HG03066 (cell line): ENCODE measurements at regions not wholly inside any gene's neighbourhood (a gene's known extent, or its start where the extent isn't known, plus 50 kb on each side); places are given as distances from the start of the nearest gene placed in this dataset.
"Not testable (repeated sequence)": the region's sequence is repeated elsewhere in the genome, so short reads cannot be mapped to it uniquely, and the experiment has no call there.

Experiments used
- ATAC-seq: cut with Tn5 transposase; IDR thresholded peaks from one replicate; pipeline ENCODE4 v1.9.1; 2021; ENCODE audit warnings: low read depth; ENCODE audit not compliant: unreplicated experiment

DNA sequence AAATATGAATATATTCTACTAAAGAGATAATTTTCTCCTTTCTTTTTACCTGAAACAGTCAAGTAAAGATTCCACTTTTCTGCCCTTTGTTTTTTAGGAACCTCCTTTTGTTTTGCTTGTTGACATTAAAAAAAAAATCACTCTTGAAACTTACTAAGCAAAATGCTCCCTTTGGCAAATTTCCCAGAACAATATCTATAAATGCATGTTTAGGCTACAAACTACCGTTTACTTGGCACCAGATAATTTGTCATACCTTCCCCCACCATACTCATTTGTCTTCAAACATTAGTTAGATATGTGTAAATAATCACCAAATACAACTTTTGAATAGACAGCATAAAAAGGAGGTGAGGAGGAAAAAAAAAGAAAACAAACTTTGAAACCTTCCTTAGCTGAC is 604.7 kb downstream of the RFPL4B start:
- no peak for ATAC-seq

DNA sequence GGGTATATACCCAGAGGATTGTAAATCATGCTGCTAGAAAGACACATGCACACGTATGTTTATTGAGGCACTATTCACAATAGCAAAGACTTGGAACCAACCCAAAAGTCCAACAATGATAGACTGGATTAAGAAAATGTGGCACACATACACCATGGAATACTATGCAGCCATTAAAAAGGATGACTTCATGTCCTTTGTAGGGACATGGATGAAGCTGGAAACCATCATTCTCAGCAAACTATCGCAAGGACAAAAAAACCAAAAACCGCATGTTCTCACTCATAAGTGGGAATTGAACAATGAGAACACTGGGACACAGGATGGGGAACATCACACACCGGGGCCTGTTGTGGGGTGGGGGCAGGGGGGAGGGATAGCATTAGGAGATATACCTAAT is 608.6 kb downstream of the RFPL4B start:
- not testable (repeated sequence) for ATAC-seq

DNA sequence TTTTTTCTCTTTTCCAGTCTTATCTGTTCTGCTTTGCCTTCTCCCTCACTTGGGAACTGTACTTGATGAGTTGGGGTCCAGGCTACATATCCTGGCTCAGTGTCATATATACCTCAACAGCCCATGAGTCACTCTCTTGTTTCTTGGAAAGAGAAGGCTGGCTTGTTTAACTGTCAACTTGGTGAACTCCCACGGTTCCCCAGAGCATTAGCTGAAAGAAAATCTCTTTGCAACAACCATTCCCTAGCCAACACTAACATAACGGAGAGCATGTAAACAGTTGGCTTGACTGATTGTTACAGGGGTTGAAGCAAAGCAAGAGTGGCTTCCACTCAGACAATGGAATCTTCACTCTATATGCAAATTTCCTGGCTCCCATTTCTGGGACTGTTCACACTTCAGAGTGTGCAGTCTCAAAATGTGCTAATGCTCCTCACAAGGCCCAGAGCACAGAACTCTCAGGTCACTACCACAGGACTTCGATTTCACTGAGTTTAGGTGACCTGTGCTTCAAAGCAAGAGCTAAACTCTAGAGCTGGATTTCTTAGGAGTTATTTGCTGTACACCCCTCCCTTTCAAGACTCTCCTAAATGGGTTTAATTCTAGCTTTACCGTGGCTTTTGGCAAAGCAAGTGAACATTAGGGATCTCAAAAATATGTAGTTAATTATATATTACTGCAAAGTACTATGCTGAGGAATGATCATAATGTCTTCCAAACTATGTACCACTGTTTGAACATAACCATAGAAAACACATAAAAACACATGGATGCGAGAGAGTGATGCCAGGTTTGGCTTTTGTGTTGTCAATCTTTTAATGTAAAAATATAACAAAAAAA is 609.8 kb downstream of the RFPL4B start:
- no peak for ATAC-seq

DNA sequence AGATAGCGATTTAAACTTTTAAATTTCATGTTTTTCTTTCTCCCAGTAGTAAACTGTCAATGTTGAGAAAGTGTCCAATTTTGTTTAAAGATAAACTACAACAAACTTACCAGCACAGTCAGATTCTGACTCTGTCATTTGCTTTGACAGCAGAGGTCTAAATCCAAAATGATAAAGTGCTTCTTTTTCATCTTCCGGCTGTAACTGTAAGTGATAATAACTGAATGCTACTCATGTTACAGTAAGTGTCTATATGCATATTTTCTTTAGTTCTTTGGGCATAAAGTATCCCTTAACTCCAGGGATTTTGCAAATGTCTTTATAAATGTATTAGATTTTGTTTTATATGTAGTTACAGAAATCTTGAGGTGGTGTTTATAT is 610.4 kb downstream of the RFPL4B start:
- ATAC-seq = no peak

DNA sequence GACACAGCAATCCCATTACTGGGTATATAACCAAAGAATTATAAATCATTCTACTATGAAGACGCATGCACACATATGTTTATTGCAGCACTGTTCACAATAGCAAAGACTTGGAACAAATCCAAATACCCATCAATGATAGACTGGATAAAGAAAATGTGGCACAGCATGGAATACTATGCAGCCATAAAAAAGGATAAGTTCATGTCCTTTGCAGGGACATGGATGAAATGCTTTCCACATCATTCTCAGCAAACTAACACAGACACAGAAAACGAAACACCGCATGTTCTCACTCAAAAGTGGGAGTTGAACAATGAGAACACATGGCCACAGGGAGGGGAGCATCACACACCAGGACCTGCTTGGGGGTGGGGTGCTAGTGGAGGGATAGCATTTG is 613.0 kb downstream of the RFPL4B start:
- not testable (repeated sequence) for ATAC-seq

DNA sequence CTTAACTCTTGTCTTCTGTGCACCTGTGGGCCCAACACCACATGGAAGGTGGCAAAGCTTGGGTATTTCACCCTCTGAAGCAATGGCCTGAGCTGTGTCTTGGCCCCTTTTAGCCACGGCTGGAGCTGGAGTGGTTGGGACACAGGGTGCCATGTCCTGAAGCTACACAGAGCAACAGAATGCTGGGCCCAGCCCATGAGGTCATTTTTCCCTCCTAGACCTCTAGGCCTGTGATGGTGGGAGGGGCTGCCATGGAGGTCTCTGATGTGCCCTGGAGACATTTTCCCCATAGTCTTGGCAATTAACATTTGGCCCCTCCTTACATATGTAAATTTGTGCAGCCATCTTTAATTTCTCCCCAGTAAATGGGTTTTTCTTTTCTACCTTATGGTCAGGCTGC is 620.8 kb downstream of the RFPL4B start:
- ATAC-seq = no peak

DNA sequence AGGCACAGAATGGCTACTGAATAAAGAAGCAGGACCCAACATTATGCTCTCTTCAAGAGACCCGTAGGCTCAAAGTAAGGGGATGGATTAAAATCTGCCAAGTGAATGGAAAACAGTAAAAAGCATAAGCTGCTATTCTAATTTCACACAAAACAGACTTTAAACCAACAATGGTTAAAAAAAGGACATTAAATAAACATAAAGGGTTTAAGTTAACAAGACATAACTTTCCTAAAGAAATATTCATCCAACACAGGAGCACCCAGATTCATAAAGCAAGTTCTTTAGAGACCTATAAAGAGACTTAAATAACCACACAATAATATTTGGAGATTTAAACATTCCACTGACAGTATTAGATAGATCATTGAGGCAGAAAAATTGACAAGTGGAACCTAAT is 624.5 kb downstream of the RFPL4B start:
- no peak for ATAC-seq

DNA sequence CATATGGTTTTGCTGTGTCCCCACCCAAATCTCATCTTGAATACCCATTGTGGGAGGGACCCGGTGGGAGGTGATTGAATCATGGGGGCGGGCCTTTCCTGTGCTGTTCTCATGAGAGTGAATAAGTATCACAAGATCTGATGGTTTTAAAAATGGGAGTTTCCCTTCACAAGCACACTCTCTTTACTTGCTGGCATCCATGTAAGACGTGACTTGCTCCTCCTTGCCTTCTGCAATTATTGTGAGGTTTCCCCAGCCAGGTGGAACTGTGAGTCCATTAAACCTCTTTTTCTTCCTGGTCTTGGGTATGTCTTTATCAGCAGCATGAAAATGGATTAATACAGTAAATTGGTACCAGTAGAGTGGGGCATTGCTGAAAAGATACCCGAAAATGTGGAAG is 627.8 kb downstream of the RFPL4B start:
- not testable (repeated sequence) for ATAC-seq

DNA sequence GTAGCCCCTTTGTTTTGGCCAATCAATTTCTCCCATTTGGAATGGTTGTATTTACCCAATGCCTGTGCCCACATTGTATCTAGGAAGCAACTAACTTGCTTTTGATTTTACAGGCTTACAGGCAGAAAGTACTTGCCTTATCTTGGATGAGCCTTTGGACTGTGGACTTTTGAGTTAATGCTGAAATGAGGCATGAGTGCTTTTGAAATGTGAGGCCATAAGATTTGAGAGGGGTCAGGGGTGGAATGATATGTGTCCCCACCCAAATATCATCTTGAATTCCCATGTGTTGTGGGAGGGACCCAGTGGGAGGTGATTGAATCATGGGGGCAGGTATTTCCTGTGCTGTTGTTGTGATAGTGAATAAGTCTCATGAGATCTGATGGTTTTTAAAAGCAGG is 629.4 kb downstream of the RFPL4B start:
- ATAC-seq = not testable (repeated sequence)

DNA sequence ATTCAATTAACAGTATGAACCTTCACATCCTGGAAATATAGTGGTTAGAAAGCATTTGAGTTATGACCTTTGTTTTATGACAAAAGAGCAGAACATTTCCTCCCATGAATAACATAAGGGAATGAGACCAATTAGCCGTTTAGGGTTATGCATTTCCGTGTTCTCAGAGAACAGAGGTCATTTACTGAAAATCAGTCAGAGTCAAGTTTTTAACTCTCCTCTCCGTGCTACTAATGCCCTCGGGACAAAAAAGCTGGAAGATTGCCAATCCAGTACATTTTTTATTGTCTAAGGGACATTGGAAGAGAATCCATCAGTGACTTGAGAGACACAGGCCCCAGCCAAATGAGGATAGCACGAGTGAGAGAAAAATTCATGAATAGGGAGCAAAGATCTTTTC is 632.7 kb downstream of the RFPL4B start:
- ATAC-seq = no peak

DNA sequence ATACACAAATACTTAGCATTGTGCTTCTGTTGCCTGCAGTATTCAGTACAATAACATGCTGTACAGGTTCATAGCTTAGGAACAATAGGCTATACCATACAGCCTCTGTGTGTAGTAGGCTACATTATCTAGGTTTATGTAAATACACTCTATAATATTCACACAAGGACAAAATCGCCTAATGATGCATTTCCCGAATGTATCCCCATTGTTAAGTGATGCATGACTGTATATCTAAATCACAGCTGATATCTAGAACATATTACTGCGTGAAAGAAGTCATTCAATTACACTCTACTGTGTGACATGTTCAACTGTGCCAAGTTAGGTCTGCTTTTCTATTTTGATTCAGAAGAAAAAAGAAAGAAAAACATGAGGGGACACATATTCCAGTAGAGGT is 633.5 kb downstream of the RFPL4B start:
- ATAC-seq = no peak

DNA sequence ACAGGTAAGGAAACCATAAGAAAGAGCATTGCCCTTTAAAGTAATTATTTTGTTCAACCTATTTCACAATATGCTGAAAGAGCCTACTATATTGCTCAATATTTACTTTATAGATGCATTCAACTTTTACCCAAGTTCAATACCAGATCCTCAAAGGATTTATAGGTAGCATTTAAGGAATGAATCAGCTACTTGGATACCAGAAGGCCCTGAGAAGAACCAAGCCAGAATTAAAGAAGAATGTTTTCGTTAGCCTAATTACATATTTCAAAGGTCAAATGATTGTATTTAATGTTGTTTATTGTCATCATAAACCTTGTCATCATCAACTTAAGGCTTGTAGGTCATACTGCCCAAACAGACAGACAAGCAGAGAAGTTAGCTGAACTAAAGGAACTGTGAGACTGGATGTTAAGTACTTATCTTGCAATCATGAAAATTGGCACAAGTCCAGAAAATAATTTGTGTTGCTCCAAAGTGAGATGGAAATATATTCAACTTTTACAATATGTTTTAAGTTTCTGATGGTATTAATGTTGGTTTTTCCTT is 636.7 kb downstream of the RFPL4B start:
- ATAC-seq = no peak

DNA sequence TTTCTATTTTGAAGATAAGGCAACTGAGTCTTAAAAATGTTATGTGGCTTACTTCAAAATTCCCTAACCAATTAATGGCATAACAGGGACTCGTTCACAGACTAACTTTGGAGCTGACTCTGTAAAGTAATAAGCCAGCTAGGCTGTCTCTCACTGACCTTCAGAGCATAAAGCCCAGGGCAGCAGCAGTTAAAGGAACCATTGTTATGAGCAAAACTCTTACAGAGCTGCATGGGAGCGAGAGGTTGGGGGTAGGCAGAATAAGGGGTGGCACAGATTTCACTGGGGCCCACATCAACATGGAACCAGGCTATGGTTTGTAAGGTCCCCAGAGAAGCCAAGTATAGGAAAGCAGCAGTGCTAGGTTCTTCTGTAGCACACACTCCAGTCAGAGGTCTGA is 637.8 kb downstream of the RFPL4B start:
- ATAC-seq = no peak

DNA sequence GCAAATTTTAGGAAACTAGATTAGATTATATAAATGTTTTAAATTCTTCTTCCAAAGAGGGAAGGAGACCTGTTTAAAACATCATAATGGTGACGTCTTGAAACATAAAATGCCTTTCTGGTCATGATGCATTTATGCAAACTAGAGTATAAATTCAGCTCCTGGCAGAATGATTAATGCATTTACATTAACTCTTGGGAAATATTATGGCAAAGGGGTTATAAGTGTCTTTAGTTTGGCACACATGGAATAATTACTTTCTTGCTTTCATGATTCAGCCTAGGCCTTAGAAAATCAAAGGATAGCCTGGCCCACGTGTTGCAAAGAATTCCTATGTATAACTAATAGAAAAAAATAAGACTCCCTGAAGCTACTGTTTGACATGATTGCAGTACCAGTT is 639.2 kb downstream of the RFPL4B start:
- no peak for ATAC-seq

DNA sequence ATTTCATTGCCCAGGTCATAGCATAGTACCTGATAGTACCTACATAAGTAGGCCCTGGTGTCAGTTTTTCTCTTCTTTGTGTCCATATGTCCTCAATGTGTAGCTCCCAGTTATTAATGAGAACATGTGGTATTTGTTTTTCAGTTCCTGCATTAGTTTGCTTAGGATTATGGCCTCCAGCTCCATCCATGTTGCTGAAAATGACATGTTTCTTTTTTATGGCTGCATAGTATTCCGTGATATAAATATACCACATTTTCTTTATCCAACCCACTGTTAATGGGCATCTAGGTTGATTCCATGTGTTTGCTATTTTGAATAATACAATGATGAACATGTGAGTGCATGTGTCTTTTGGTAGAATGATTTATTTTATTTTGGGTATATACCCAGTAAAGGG is 641.6 kb downstream of the RFPL4B start:
- ATAC-seq = no peak

DNA sequence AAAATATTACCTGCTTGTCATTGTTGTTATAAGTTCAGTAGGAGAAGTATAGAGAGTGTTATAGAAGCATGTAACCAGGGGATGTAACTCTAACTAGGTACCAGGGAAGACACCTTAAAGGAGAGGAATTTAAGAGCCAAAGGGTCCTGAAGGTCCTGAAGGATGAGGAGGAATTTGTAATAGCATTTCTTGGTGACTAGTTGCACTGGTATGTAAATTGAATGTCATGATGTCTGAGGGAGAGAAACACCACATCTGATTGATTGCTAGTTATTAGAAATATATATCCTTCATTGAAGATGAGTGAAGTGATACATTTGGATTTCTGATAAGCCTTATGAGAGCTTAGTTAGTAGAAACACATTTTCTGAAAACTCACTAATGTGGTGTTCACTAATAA is 643.8 kb downstream of the RFPL4B start:
- no peak for ATAC-seq

DNA sequence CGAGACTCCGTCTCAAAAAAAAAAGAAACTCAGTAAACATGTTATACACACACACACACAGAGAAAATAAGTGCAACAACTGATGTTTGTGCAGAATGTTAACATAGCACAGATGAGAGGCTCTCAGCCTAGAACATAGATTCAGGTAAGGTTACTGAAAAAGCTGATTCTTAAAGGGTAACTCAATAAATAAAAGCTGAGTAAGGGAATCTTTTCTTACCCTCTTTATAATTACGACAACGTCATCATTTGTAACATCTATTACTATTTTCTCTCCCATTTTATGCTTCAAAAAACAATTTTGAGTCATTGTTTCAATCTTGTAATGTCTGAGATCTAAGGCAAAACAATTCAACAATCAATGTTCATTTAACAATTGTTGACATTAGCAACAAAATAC is 644.8 kb downstream of the RFPL4B start:
- ATAC-seq = no peak

DNA sequence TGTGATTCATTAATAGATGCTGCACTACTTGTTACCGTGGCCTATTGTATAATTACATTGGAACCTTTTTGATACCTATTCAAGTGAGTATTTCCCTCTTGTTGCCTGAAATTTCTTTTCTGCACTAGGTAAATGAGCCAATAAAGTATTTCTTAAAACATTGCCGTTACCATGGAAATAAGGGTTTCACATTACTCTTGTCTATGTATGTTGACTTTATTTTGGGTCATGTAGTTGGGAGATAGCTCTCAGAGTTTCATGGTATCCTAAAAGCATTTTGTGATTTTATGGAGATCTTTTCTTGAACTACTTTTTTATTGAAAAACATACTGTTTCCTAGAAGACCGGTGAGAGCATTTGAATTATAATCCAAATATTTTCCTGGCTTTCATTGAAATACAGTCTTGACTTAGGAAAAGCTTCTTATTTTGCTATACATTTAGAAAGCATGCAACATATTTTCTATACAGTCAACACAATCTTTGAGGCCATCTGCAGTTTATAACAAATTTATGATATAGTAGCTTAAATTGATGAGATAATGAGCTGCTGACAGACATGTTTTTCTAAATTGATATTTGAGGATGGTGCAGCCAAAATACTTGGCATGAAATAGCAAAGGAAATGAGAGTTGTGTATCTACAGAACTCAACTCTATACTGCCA is 650.4 kb downstream of the RFPL4B start:
- ATAC-seq = no peak

DNA sequence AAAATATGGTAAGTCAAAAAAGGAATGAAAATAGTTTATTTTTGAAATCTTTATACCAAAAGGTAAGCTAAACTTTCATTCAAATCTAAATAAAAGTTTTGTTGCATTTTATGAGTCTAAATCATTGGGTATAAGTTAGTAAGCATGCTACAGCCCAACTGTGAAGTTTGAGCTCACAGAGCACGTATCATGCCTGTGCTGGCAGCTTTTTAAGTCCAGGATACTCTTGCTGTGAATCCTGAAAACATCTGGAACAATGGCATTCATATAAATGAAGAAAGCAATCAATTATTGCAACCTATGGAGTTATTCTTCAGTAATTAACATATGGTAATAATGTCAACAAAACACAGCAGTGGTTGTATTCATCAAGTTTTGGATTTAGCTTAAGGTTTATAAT is 656.9 kb downstream of the RFPL4B start:
- ATAC-seq = no peak

DNA sequence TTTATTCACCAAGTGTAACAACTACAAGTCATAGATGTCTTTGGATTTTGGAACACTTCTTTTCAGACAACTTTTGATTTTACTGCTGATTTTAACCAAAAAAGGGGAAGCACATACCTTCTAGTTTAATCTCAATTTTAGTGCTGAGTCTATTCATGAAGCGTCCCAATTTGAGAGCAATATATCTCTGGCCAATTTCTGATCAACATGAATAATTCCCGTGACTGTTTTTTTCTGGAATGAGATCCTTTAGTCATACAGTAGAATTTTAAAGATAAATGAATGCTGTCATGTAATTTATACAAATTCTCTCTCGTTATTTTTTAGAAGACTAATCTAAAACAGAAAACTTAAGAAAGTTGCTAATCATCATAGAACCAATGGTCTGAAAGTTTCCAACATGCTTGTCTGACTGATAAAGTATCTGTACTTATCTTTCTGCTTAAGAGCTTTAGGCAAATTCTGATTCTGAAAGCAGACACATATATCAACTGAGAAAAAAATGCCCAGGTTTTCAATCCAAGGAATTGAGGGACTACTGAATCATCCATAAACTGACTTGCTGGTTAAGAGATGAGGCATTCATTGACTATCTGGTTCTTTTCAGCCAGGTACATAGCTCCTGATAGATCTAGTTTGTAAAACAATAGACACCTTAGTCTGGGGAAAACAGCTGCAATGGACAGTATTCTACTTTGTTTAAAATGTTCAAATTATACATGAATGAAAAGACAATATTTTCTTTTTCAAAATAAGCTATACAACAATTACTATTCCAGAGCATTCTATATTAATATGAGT is 657.5 kb downstream of the RFPL4B start:
- ATAC-seq = no peak

DNA sequence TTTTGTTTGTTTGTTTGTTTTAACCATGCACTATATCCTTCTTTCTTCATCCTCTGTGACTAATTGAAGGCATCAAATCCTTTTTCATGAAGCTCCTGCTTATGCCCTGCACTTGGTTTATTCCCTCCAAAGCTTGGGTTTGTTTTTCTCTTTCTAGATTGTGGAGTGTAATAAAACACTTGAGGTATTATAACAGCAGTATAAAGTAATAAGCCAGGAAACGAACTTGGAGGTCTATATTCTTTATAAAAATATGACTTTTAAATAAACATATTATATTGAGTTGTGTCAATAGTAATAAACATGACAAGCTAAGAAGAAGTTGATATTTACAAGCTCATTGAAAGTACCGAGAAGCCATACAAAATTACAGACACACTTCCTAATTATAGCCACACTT is 659.4 kb downstream of the RFPL4B start:
- ATAC-seq = no peak
